Thyroid gland (tissue), 4 donors: ENCODE measurements at regions not wholly inside any gene's neighbourhood (a gene's known extent, or its start where the extent isn't known, plus 50 kb on each side); places are given as distances from the start of the nearest gene placed in this dataset.

Source experiments
- DNase-seq, 2 donors: peaks; one replicate each; pipeline ENCODE4 v3.0.0-alpha.2; 2019
- H3K27ac ChIP-seq, 3 donors: fragments of 200-600 bp; sonication (generic); 1 replicate in 2 of 3; 2 replicates in 1 of 3; pipeline ENCODE4 v1.5.1; 2016 to 2019; ENCODE audit warnings: mild to moderate bottlenecking in 1 of 3, moderate library complexity in 1 of 3
- H3K27me3 ChIP-seq: fragments of 200-600 bp; sonication (generic); one replicate; pipeline ENCODE4 v1.5.1; 2019
- H3K36me3 ChIP-seq, 2 donors: fragments of 200-600 bp; sonication (generic); one replicate each; pipeline ENCODE4 v1.5.1; 2016 to 2019
- H3K4me1 ChIP-seq, 2 donors: fragments of 200-600 bp; sonication (generic); one replicate each; pipeline ENCODE4 v1.5.1; 2017 to 2019
- H3K4me3 ChIP-seq, 3 donors: fragments of 200-600 bp; sonication (generic); replicated peaks in 1 of 3; 1 replicate in 2 of 3; 2 replicates in 1 of 3; pipeline ENCODE4 v1.5.1; 2016; ENCODE audit warnings: mild to moderate bottlenecking in 1 of 3
- H3K9me3 ChIP-seq: fragments of 200-600 bp; sonication (generic); one replicate; pipeline ENCODE4 v1.5.1; 2017
- CTCF ChIP-seq, 6 experiments: fragments of 200-600 bp in 3 of 6; fragments of 450-650 bp in 3 of 6; sonication (generic) in 3 of 6; IDR thresholded peaks; one replicate each; pipeline ENCODE4 v1.5.1; 2016 to 2019; ENCODE audit warnings: antibody characterized with exemption in 6 of 6, mild to moderate bottlenecking in 2 of 6, inconsistent platforms in 1 of 6, moderate library complexity in 1 of 6
- POLR2A ChIP-seq, 2 donors: fragments of 450-650 bp; IDR thresholded peaks; one replicate each; pipeline ENCODE4 v1.6.1; 2017; ENCODE audit warnings: antibody characterized with exemption in 2 of 2, mild to moderate bottlenecking in 2 of 2, moderate library complexity in 1 of 2
- WGBS, 2 donors: methylation state at CpG; one replicate each; pipeline ENCODE4 v1.1.5; 2017; 5-methylcytosine and 5-hydroxymethylcytosine counted together
- intact Hi-C: fragments of 100-400 bp; cut with DNase I; formaldehyde crosslinking; loops from one replicate; pipeline ENCODE4 v1.15.1; 2023

- WGBS, 2 donors = 90 to 92% methylated on average over 3 of the region's 3 CpGs
- DNase-seq = no peak
Observed at GRCh38 chr2:107585851-107586250, 240.8 kb upstream of the RGPD4 start.

GRCh38 chr2:107588181-107588580 is 238.5 kb upstream of the RGPD4 start:
- Histone ChIP-seq H3K36me3 (no peaks in the 10 kb centered on the region), H3K4me1 (peaks cover 0 to 29% of the 10 kb centered on the region in 2 donors), H3K27me3 (no peaks in the 10 kb centered on the region), H3K4me3 (no peak overlapping the region), H3K27ac (no peak overlapping the region), H3K9me3 (no peaks in the 10 kb centered on the region)
- intact Hi-C loops = no loop called here
- no peak for TF ChIP-seq POLR2A (IDR thresholded peaks at IDR 0.05)
- TF ChIP-seq CTCF (IDR thresholded peaks at IDR 0.05) = no peak
- 72 to 76% methylated on average over 5 of the region's 5 CpGs for WGBS, 2 donors
- DNase-seq = no peak

More at GRCh38 chr2:107585851-107586250, 240.8 kb upstream of the RGPD4 start:
- no peaks in the 10 kb centered on the region for H3K27me3 ChIP-seq
- intact Hi-C loops = no loop called here
- peaks cover 0 to 13% of the 10 kb centered on the region in 2 donors for H3K4me1 ChIP-seq
- H3K27ac ChIP-seq = no peak overlapping the region
- TF ChIP-seq CTCF (IDR thresholded peaks at IDR 0.05) = no peak
- no peaks in the 10 kb centered on the region for H3K36me3 ChIP-seq
- no peaks in the 10 kb centered on the region for H3K9me3 ChIP-seq
- no peak overlapping the region for H3K4me3 ChIP-seq

GRCh38 chr2:107589079-107589491 is 237.6 kb upstream of the RGPD4 start:
- TF ChIP-seq POLR2A (IDR thresholded peaks at IDR 0.05) = no peak
- no peak for TF ChIP-seq CTCF (IDR thresholded peaks at IDR 0.05)
- Histone ChIP-seq H3K36me3 (no peaks in the 10 kb centered on the region), H3K9me3 (no peaks in the 10 kb centered on the region), H3K4me1 (peaks cover 0 to 29% of the 10 kb centered on the region in 2 donors), H3K27me3 (no peaks in the 10 kb centered on the region), H3K4me3 (no peak overlapping the region), H3K27ac (no peak overlapping the region)
- intact Hi-C loops = no loop called here
- no peak for DNase-seq
- 63 to 68% methylated on average over 3 of the region's 3 CpGs for WGBS, 2 donors

GRCh38 chr2:107591561-107592279 is 235.0 kb upstream of the RGPD4 start:
- H3K9me3 ChIP-seq = no peaks in the 10 kb centered on the region
- no peak for TF ChIP-seq POLR2A (IDR thresholded peaks at IDR 0.05)
- TF ChIP-seq CTCF (IDR thresholded peaks at IDR 0.05) = no peak
- WGBS, 2 donors = 37 to 41% methylated on average over 3 of the region's 3 CpGs
- peaks cover 0 to 29% of the 10 kb centered on the region in 2 donors for H3K4me1 ChIP-seq
- H3K4me3 ChIP-seq = no peak overlapping the region
- H3K36me3 ChIP-seq = no peaks in the 10 kb centered on the region
- peak overlapping the region in 2 of 3 donors; percentile 39 to 65 for H3K27ac ChIP-seq
- no peaks in the 10 kb centered on the region for H3K27me3 ChIP-seq
- intact Hi-C loops = no loop called here
- peak; percentile 47 to 57 for DNase-seq

- Histone ChIP-seq H3K4me1 (peaks cover 0 to 29% of the 10 kb centered on the region in 2 donors), H3K9me3 (no peaks in the 10 kb centered on the region), H3K27me3 (no peaks in the 10 kb centered on the region), H3K4me3 (no peak overlapping the region), H3K27ac (peak overlapping the region in 1 of 3 donors; percentile 65), H3K36me3 (no peaks in the 10 kb centered on the region)
- intact Hi-C loops = no loop called here
- no peak for DNase-seq
- no peak for TF ChIP-seq CTCF (IDR thresholded peaks at IDR 0.05)
- no peak for TF ChIP-seq POLR2A (IDR thresholded peaks at IDR 0.05)
- WGBS, 2 donors = 10 to 11% methylated on average over 4 of the region's 4 CpGs
Observed at GRCh38 chr2:107592280-107592624, 234.4 kb upstream of the RGPD4 start.
